CD14-positive monocyte (primary cell): ENCODE measurements at regions not wholly inside any gene's neighbourhood (a gene's known extent, or its start where the extent isn't known, plus 50 kb on each side); places are given as distances from the start of the nearest gene placed in this dataset.

Experiments used
- DNase-seq, 3 donors: peaks; one replicate each; pipeline ENCODE4 v3.0.0-alpha.2; 2011 to 2022
- H2AFZ ChIP-seq: 2 replicates; pipeline ENCODE4 v1.6.0; 2012; ENCODE audit warnings: mild to moderate bottlenecking, low read depth, low read length, inconsistent platforms; ENCODE audit not compliant: insufficient read depth, poor library complexity, severe bottlenecking
- H3K27ac ChIP-seq, 2 donors: 1 replicate in 1 of 2; 2 replicates in 1 of 2; pipeline ENCODE4 v1.5.1; 2012 to 2013; ENCODE audit warnings: low read length in 2 of 2, control low read depth in 1 of 2, inconsistent platforms in 1 of 2, low read depth in 1 of 2, mild to moderate bottlenecking in 1 of 2
- H3K27me3 ChIP-seq, 2 donors: one replicate each; pipeline versions ENCODE4 v1.6.0 to v1.6.1; 2011 to 2013; ENCODE audit warnings: low read length in 2 of 2; ENCODE audit not compliant: control insufficient read depth in 2 of 2, insufficient read depth in 2 of 2
- H3K36me3 ChIP-seq, 2 donors: replicated peaks in 1 of 2; 1 replicate in 1 of 2; 2 replicates in 1 of 2; pipeline versions ENCODE4 v1.5.1 to v1.6.1; 2012 to 2013; ENCODE audit warnings: low read length in 2 of 2, control low read depth in 1 of 2, inconsistent platforms in 1 of 2, mild to moderate bottlenecking in 1 of 2; ENCODE audit not compliant: insufficient read depth in 2 of 2, control insufficient read depth in 1 of 2
- H3K4me1 ChIP-seq, 2 donors: 1 replicate in 1 of 2; 2 replicates in 1 of 2; pipeline versions ENCODE4 v1.5.1 to v1.6.1; 2012 to 2013; ENCODE audit warnings: low read length in 2 of 2, control low read depth in 1 of 2, inconsistent platforms in 1 of 2, mild to moderate bottlenecking in 1 of 2, moderate library complexity in 1 of 2; ENCODE audit not compliant: insufficient read depth in 2 of 2, control insufficient read depth in 1 of 2
- H3K4me2 ChIP-seq: replicated peaks from 2 replicates; pipeline ENCODE3; 2012; ENCODE audit warnings: low read length, moderate library complexity, mild to moderate bottlenecking; ENCODE audit not compliant: poor library complexity, severe bottlenecking; ENCODE audit errors: extremely low read depth
- H3K4me3 ChIP-seq, 3 experiments: fragments of 200-600 bp in 1 of 3; sonication (generic) in 1 of 3; replicated peaks in 1 of 3; 1 replicate in 2 of 3; 2 replicates in 1 of 3; pipeline ENCODE4 v1.5.1; 2011 to 2013; ENCODE audit warnings: low read length in 3 of 3, mild to moderate bottlenecking in 3 of 3, control low read depth in 2 of 3, low read depth in 2 of 3, inconsistent platforms in 1 of 3, moderate library complexity in 1 of 3
- H3K79me2 ChIP-seq: 2 replicates; pipeline ENCODE4 v1.6.0; 2012; ENCODE audit warnings: mild to moderate bottlenecking, control low read depth, inconsistent platforms, low read length, moderate library complexity; ENCODE audit not compliant: insufficient read depth
- H3K9ac ChIP-seq: 2 replicates; pipeline ENCODE4 v1.6.0; 2017; ENCODE audit warnings: low read length, mild to moderate bottlenecking; ENCODE audit not compliant: insufficient read depth, poor library complexity, severe bottlenecking
- H3K9me3 ChIP-seq, 2 donors: replicated peaks in 1 of 2; 1 replicate in 1 of 2; 2 replicates in 1 of 2; pipeline versions ENCODE4 v1.5.1 to v1.6.1; 2012 to 2013; ENCODE audit warnings: low read length in 2 of 2, control low read depth in 1 of 2; ENCODE audit not compliant: control insufficient read depth in 1 of 2, insufficient read depth in 1 of 2
- H4K20me1 ChIP-seq: 2 replicates; pipeline ENCODE4 v1.6.0; 2012; ENCODE audit warnings: mild to moderate bottlenecking, low read length, control low read depth, moderate library complexity; ENCODE audit not compliant: insufficient read depth
- H3K27ac Mint-ChIP-seq, 7 donors: one replicate each; pipeline ENCODE4 v1.8.0; 2020; ENCODE audit warnings: mild to moderate bottlenecking in 7 of 7, mixed read lengths in 7 of 7, moderate library complexity in 6 of 7, inconsistent platforms in 2 of 7
- H3K27me3 Mint-ChIP-seq, 3 donors: one replicate each; pipeline ENCODE4 v1.8.0; 2021 to 2022; ENCODE audit warnings: low read depth in 3 of 3, mild to moderate bottlenecking in 3 of 3, mixed read lengths in 3 of 3, moderate library complexity in 3 of 3, inconsistent platforms in 1 of 3
- H3K36me3 Mint-ChIP-seq, 2 donors: one replicate each; pipeline ENCODE4 v1.8.0; 2020; ENCODE audit warnings: mixed read lengths in 2 of 2, inconsistent platforms in 1 of 2, mild to moderate bottlenecking in 1 of 2
- H3K4me1 Mint-ChIP-seq: one replicate; pipeline ENCODE4 v1.8.0; 2020; ENCODE audit warnings: mild to moderate bottlenecking, mixed read lengths
- H3K4me3 Mint-ChIP-seq, 2 donors: one replicate each; pipeline ENCODE4 v1.8.0; 2020; ENCODE audit warnings: mild to moderate bottlenecking in 2 of 2, mixed read lengths in 2 of 2, moderate library complexity in 1 of 2
- H3K9me3 Mint-ChIP-seq, 7 donors: one replicate each; pipeline ENCODE4 v1.8.0; 2020 to 2022; ENCODE audit warnings: mixed read lengths in 7 of 7, mild to moderate bottlenecking in 6 of 7, moderate library complexity in 6 of 7, inconsistent platforms in 2 of 7
- WGBS: methylation state at CpG from one replicate; pipeline ENCODE4 v1.1.5; 2013; ENCODE audit warnings: missing lambda C conversion rate; ENCODE audit not compliant: insufficient coverage; 5-methylcytosine and 5-hydroxymethylcytosine counted together
- intact Hi-C, 2 donors: fragments of 100-400 bp; cut with micrococcal nuclease; formaldehyde crosslinking; loops; one replicate each; pipeline versions ENCODE4 v1.15.0 to v1.15.1; 2023
- TF ChIP-seq, protein P1 (sequence below): fragments of 200-600 bp; IDR thresholded peaks from one replicate; pipeline ENCODE4 v1.8.0; 2022; ENCODE audit warnings: antibody characterized with exemption, mild to moderate bottlenecking

- WGBS, result 75% methylated on average over 1 of the region's 2 CpGs
- H3K4me3 Mint-ChIP-seq, result no peak overlapping the region
Measured at GRCh38 chr9:22617156-22617555, 170.5 kb downstream of the DMRTA1 start.

GRCh38 chr9:22622815-22623214 lies 176.2 kb downstream of the DMRTA1 start:
- Mint-ChIP-seq H3K36me3 (no peaks in the 10 kb centered on the region), H3K4me3 (no peak overlapping the region), H3K27me3 (no peaks in the 10 kb centered on the region), H3K9me3 (peaks cover 0 to 4% (median 2%) of the 10 kb centered on the region in 7 donors), H3K4me1 (no peaks in the 10 kb centered on the region), H3K27ac (no peak overlapping the region)
- no peak for DNase-seq
- Histone ChIP-seq H3K27me3 (no peaks in the 10 kb centered on the region), H3K36me3 (no peaks in the 10 kb centered on the region), H3K79me2 (no peaks in the 10 kb centered on the region), H3K4me1 (no peaks in the 10 kb centered on the region), H2AFZ (no peak overlapping the region), H3K4me3 (no peak overlapping the region), H3K4me2 (no peak overlapping the region), H4K20me1 (no peaks in the 10 kb centered on the region), H3K27ac (no peak overlapping the region), H3K9ac (no peak overlapping the region), H3K9me3 (peaks cover 8 to 11% of the 10 kb centered on the region in 2 donors)
- TF ChIP-seq, protein P1, sequence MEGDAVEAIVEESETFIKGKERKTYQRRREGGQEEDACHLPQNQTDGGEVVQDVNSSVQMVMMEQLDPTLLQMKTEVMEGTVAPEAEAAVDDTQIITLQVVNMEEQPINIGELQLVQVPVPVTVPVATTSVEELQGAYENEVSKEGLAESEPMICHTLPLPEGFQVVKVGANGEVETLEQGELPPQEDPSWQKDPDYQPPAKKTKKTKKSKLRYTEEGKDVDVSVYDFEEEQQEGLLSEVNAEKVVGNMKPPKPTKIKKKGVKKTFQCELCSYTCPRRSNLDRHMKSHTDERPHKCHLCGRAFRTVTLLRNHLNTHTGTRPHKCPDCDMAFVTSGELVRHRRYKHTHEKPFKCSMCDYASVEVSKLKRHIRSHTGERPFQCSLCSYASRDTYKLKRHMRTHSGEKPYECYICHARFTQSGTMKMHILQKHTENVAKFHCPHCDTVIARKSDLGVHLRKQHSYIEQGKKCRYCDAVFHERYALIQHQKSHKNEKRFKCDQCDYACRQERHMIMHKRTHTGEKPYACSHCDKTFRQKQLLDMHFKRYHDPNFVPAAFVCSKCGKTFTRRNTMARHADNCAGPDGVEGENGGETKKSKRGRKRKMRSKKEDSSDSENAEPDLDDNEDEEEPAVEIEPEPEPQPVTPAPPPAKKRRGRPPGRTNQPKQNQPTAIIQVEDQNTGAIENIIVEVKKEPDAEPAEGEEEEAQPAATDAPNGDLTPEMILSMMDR, result no peak
- intact Hi-C loops, result no loop called here
- WGBS, result no CpG with 5 or more reads among the region's 1 CpG

More at GRCh38 chr9:22617156-22617555, 170.5 kb downstream of the DMRTA1 start:
- Histone ChIP-seq H3K4me3 (no peak overlapping the region), H3K27me3 (no peaks in the 10 kb centered on the region), H2AFZ (no peak overlapping the region), H3K4me1 (no peaks in the 10 kb centered on the region), H3K9me3 (peaks cover 8 to 9% of the 10 kb centered on the region in 2 donors), H3K79me2 (no peaks in the 10 kb centered on the region), H4K20me1 (no peaks in the 10 kb centered on the region), H3K36me3 (no peaks in the 10 kb centered on the region), H3K9ac (no peak overlapping the region), H3K27ac (no peak overlapping the region), H3K4me2 (no peak overlapping the region)
- TF ChIP-seq, protein P1, result no peak
- DNase-seq, result no peak
- peaks cover 0 to 4% (median 2%) of the 10 kb centered on the region in 7 donors for H3K9me3 Mint-ChIP-seq
- H3K36me3 Mint-ChIP-seq, result no peaks in the 10 kb centered on the region
- no peaks in the 10 kb centered on the region for H3K27me3 Mint-ChIP-seq
- no peaks in the 10 kb centered on the region for H3K4me1 Mint-ChIP-seq
- H3K27ac Mint-ChIP-seq, result no peak overlapping the region
- intact Hi-C loops, result no loop called here
